ENCODE measurements at regions not wholly inside any gene's neighbourhood (a gene's known extent, or its start where the extent isn't known, plus 50 kb on each side); places are given as distances from the start of the nearest gene placed in this dataset.

DNA sequence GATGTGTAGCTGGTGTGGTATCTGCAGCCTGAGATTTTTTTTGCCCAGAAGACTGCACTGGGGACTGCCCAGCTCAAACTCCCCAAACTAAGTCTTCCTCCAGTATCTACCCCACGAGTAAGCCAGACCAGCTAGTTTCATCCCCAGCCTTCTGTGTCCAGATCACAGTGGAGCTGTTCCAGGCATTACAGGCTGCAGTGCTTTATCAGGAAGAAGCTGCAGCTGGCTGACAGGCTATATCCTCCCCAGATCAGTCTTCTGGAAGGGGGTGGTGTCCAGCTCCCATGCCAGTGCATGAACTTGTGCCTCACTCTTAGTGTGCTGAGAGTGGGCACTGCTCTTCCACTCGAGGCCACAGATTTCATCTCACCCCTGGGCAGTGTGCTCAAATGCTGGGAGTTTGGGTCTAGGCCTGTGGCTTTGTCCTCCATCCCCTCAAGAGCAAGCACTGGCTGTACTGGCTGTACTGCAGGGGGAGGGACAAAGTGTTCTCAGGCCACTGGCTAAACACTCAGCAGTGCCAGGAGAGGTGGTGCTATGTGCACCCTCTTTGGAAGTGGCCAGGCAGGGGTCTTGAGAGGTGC, 679.1 kb upstream of the COBL start:
- no peak for DNase-seq (ENCODE audit: low read depth)
- no peak overlapping the region for H3K4me3 ChIP-seq (ENCODE audit: low read length)
- TF ChIP-seq, protein P1, sequence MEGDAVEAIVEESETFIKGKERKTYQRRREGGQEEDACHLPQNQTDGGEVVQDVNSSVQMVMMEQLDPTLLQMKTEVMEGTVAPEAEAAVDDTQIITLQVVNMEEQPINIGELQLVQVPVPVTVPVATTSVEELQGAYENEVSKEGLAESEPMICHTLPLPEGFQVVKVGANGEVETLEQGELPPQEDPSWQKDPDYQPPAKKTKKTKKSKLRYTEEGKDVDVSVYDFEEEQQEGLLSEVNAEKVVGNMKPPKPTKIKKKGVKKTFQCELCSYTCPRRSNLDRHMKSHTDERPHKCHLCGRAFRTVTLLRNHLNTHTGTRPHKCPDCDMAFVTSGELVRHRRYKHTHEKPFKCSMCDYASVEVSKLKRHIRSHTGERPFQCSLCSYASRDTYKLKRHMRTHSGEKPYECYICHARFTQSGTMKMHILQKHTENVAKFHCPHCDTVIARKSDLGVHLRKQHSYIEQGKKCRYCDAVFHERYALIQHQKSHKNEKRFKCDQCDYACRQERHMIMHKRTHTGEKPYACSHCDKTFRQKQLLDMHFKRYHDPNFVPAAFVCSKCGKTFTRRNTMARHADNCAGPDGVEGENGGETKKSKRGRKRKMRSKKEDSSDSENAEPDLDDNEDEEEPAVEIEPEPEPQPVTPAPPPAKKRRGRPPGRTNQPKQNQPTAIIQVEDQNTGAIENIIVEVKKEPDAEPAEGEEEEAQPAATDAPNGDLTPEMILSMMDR (IDR thresholded peaks at IDR 0.05; ENCODE audit: insufficient read depth, low read depth, low read length, missing control alignments), result no peak

DNA sequence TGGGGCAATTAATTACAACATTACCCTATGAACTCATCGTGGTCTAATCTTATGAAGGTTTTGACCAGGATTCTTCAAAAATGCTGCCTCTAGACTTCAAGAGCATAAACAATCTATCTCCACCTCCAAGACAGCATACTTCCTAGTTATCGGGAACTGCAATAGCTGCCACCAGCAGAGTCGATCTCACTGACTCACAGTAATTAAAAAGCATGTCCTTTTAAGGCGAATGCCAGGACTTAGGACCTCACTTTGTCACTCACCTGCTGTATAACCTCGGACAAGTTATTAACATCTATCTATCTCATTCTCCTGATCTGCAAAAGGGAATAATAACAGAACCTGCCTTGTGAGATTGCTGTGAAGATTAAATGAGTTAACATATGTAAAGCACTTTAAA, 666.0 kb upstream of the COBL start:
- TF ChIP-seq, protein P1 (IDR thresholded peaks at IDR 0.05; ENCODE audit: insufficient read depth, low read depth, low read length, missing control alignments), result no peak
- no peak for DNase-seq (ENCODE audit: low read depth)
- no peak overlapping the region for H3K4me3 ChIP-seq (ENCODE audit: low read length)

DNA sequence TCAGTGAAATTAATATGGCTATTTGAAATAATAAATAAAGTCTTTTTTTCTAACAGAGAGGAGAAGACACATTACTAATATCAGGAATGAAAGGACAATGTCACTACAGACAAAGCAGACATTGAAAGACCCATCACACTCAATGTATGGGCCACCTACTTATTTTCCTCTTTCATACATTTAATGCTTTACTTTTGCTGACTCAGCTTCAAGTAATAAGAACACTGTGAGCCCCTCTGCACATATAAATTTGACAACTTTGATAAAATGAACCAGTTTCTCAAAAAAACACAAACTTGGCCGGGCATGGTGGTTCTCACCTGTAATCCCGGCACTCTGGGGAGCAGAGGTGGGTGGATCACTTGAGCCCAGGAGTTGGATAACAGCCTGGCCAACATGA, 664.2 kb upstream of the COBL start:
- TF ChIP-seq, protein P1 (IDR thresholded peaks at IDR 0.05; ENCODE audit: insufficient read depth, low read depth, low read length, missing control alignments), result no peak
- H3K4me3 ChIP-seq (ENCODE audit: low read length), result no peak overlapping the region
- DNase-seq (ENCODE audit: low read depth), result no peak

DNA sequence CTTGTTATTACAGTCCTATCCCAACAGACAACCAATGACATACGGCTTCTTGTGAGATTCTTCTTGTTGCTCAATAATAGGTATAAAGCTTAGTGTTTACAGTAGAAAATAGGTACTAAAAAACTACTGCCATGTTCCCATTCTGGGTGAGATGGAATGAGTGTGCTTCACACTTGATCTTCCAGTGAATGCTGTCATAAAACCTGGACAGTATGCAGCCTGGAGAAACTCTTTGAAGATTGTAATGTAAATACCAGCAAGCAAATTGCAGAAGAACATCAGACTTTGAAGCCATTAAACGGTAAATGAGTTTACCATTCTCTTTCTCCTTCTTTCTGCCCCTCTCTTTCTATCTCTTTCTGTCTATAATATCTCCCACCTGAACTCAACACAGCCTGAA, 663.7 kb upstream of the COBL start:
- no peak overlapping the region for H3K4me3 ChIP-seq (ENCODE audit: low read length)
- DNase-seq (ENCODE audit: low read depth), result no peak
- TF ChIP-seq, protein P1 (IDR thresholded peaks at IDR 0.05; ENCODE audit: insufficient read depth, low read depth, low read length, missing control alignments), result no peak

DNA sequence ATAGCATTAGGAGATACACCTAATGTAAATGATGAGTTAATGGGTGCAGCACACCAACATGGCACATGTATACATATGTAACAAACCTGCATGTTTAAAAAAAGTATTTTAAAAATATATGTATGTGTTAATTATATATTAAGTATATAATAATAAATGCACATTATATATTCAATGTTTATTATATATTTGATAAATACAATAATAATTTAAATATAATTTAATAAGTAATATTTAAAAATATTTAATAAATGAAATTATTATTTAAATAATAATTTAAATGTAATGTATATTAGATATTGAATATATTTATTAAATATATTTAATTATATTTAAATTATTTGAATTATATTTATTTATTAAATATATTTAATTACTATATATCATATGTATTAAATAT, 661.3 kb upstream of the COBL start:
- TF ChIP-seq, protein P1 (IDR thresholded peaks at IDR 0.05; ENCODE audit: insufficient read depth, low read depth, low read length, missing control alignments), result no peak
- H3K4me3 ChIP-seq (ENCODE audit: low read length), result no peak overlapping the region

DNA sequence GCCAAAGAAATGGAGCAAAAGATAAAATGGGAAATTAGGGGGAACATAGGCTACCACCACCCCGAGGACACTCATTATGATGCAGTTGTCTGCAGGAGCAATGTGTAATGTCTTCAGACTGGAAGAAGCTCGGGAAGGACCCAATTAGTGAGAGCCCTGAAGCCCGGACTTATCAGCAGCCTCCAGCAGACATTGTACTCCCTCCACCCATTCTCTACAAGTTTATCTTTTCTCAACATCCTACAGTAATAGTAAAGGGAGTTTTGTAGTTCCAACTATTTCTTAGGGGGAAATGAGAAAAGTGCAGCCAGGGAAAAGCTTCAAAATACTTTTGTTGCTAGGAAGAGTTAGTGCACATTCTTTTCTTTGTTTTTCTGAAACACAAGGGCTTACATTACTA, 657.3 kb upstream of the COBL start:
- TF ChIP-seq, protein P1 (IDR thresholded peaks at IDR 0.05; ENCODE audit: insufficient read depth, low read depth, low read length, missing control alignments), result no peak
- no peak for DNase-seq (ENCODE audit: low read depth)
- H3K4me3 ChIP-seq (ENCODE audit: low read length), result no peak overlapping the region

More for the DNA sequence above, 661.3 kb upstream of the COBL start:
- no peak for DNase-seq (ENCODE audit: low read depth)

DNA sequence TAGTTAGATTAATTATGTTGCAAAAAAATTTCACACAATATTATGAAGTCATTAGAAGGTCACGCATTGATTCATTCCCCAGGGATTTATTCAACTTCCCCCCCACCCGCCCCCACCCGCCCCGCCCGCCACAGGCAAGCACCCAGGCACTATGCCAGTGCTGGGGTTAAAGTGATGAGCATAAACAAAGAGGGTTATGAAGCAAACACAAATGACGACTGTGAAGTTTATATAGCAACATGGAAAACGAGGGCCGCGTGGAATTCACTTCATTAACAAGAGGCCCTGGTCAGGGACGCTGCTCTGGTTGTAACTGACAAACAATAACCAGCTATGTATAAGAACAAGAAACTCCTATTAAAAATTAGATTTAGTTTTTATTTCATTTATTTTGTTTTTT, 656.5 kb upstream of the COBL start:
- no peak for DNase-seq (ENCODE audit: low read depth)
- no peak overlapping the region for H3K4me3 ChIP-seq (ENCODE audit: low read length)
- TF ChIP-seq, protein P1 (IDR thresholded peaks at IDR 0.05; ENCODE audit: insufficient read depth, low read depth, low read length, missing control alignments), result no peak

All from epithelial cell of esophagus (primary cell).